CD1c-positive myeloid dendritic cell (primary cell): ENCODE measurements at regions not wholly inside any gene's neighbourhood (a gene's known extent, or its start where the extent isn't known, plus 50 kb on each side); places are given as distances from the start of the nearest gene placed in this dataset.
"Not testable (repeated sequence)": the region's sequence is repeated elsewhere in the genome, so short reads cannot be mapped to it uniquely, and the experiment has no call there.

Experiments
- DNase-seq: peaks from one replicate; pipeline ENCODE4 v3.0.0-alpha.2; 2016; ENCODE audit errors: extremely low spot score

DNA sequence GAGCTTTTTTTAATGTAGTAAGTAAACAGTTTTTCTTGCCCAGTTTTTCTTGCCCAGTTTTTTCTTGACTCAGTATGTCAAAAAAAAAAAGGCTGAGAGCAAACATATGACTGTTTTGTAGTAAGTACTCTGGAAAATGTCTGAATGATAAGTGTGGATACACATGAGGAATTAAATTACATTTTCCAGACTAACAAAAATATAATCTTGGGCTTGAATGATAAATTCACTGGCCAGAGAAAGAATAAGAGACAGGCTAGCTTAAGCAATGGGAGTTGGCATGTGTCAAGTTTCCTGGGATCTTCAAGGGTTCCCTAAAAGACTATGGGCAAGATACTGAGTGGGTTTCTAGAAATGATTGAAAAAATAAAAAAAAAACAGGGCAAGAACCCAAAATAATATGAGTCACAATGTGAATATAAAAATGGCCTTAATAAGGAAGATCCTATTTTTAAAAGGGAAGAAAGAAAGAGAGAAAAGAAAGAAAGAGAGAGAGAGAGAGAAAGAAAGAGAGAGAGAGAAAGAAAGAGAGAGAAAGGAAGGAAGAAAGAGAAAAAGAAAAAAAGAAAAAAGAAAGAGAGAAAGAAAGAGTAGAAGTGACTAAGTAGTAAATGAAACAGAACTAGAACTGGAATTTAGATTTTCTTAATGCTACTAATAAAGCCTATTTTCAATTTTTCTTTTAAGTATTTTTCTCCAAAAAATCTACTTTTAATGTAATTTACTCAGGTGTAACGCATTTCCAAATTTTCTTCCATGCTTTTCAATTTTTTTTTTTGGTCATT lies 60.2 kb downstream of the TFPI2 start:
- DNase-seq: no peak

DNA sequence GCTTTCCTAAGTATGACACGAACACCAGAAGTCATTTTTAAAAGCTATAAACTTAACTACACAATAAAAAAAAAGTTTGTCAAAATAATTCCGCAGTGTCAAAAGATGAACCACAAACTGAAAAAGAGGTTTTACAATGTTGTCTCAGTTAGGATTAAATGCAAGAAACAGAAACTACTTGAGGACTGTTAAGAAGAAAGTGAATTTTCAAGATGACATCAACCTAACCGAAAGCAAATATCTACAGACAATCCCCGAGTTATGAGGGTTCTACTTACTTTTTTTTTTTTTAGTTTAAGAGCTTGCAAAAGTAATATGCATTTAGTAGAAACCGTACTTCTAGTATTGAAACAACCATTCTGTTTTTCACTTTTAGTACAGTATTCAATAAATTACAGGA lies 62.3 kb downstream of the TFPI2 start:
- no peak for DNase-seq

DNA sequence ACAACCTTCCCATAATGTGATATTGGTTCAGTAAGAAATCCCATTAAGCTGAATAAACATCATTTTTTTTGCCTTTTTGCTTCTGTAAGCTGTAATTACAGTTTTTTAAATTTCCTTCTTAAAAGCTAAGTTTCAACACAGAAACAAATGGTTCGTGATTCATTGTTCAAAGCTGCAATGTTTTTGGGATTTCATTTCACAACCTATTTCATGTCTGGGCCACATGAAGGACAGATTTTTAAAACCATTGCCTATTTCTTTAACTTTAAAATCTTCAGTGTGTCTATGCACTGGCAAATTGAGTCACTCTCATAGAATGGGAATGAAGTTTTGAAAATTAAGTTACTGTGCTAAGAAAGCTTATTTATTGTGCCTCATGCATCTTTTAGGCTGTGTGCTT lies 66.9 kb downstream of the TFPI2 start:
- DNase-seq: no peak

DNA sequence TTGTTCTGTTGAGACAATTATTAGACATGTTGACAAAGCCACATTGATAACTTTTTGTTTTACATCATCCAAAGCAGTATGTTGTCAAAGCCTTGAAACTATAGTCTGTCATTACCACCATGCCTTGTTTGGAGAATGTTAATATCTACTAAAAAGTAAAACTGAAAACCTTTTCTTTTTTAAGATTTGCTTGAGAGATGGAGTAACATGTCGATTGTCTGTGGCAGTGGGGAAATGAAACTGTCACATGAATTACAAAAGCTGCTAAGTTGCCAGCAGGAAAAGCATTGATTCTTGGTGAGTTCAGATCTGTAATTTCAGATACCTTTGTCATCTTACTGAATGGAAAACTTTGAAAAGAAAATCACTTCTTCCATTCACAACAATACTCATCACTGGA lies 69.1 kb downstream of the TFPI2 start:
- DNase-seq: no peak

DNA sequence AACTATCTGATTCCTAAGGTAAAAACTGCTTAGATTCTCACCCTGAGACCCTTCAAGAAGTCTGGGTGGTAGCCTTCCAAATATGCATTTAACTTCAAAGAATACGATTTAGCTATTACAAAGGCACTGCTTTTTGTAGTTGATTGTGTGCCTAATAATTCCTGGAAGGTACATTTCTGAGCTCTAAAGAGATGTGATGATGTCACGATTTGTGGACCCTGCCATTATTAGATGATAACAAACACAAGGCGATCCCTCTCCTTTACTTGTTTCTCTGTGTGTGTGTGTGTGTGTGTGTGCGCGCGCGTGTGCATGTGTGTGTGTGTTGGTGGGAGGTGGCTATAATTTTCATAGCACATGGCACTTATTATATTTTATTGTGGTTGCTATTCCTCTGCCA lies 70.9 kb downstream of the TFPI2 start:
- DNase-seq: no peak

DNA sequence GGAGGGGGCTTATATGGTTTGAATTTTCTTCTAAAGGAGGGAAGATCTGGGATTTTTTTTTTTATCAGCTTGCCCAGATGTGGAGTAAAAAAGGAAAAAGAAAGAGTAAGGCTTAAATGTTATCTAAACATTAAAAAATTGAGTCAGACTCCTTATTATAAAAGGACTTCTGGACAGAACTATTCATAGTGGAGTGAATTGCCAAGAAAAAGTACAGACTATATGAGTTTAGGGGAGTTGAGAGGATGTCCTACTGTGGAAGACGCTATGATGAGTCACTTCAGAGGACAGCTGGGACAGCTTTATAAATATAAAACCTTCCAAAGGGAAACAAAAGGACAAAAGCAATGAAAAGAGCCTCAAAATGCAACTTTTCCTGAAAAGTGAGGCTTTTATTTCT lies 73.0 kb downstream of the TFPI2 start:
- no peak for DNase-seq

DNA sequence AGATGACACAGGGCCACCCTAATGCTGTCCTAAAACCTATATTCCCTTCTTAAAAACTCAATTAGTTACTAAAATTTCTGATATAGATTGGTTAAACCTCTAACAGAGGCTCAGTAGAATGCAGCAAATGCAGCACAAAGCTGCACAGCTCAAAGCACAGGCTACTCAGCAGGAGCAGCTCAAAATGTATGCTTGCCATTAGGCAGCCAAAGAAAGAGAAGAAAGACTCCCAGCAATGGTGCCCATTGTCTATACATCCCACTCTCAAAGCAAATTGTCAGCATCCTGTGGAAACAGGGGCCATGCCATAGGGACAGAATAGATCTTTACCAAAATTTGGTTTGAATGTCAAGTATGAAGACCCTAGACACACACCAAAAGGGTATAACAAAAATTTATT lies 73.5 kb downstream of the TFPI2 start:
- DNase-seq: no peak

DNA sequence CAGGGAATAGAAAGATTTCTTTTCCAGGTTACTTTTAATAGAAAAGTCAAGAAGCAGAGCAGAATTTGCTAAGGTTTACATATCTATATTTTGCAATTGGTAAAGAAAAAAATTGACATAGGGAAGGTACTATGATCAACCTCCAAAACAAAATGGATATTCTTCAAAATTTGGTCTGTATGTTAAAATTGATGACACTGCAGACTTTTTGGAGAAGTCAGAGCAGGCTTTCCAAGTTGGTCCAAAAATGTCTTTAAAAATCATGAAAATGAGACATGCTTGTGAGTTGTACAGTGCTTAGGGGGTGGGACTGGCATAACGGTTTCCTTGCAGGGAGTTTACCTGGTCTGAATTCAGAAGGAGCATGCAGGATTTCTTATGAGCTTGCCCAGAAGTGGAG lies 77.0 kb downstream of the TFPI2 start:
- DNase-seq: no peak

DNA sequence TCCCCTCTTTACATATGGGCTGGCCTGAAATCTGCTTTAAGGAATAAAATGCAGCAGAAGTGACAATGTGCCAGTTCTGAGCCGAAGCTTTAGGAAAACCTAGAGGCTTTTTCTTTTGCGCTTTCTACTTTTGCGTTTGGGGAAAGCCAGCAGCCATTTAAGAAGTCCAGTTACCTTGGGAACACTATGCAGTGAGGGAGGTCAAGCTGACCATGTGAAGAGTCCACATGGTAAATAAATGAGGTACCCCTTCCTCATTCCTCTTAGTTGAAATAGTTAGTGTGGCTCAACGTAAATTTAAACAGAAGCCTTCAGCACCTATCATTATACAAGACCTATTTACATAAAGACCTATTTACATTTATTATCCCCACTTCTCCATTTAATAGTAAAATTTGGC lies 78.5 kb downstream of the TFPI2 start:
- DNase-seq: no peak

DNA sequence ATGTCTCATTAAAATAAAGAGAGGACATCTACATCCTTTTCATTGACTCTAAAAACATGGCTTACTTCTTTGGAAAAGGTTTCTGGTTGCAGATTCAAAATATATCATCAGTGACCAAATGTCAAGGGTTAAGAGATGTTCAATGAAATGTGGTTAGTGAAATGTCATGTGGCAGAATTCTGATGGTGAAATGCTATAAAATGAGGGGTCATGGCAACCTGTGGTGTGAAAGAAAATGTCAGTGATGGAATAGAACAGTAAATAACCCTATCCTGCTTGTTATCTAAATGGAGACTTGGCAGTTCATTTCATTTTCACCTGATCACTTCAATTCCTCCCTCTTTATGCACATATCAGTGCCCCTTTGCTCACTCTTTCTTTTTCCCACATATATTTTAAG lies 79.4 kb downstream of the TFPI2 start:
- DNase-seq: no peak

DNA sequence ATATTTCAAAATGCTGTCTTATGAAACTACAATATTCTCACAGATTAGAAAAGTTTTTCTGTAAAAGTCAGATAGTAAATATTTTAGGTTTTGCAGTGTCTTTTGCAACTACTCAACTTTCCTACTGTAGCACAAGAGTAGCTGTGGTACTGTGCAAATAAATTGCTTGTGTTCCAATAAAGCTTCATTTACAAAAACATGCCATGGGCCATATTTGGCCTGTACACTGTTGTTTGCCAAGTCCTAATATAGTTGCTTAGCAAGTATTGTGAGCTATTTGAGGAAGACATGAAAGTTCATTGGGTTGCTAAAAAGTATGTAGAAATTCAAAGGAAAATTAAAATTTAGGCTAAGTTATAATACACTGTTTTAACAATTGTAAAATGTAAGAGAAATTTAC lies 80.0 kb downstream of the TFPI2 start:
- no peak for DNase-seq

DNA sequence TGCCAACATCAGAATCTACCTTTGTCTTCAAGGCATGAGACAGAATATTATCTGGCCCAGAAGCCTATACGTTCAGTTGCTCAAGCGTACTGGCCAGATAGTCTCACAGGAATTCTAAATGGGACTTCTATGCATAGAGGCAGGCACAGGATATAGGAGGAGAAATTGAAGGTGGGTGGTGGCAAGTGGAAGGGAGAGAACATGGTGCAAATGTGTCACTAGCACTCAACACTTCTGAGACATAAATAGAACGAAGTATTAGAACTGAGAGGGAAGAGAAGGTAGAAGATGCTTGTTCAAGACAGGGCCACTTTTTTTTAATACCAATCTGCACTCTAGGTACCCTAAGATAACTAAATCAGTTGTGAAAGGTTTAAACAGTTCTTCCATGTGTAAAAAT lies 85.8 kb downstream of the TFPI2 start:
- no peak for DNase-seq

DNA sequence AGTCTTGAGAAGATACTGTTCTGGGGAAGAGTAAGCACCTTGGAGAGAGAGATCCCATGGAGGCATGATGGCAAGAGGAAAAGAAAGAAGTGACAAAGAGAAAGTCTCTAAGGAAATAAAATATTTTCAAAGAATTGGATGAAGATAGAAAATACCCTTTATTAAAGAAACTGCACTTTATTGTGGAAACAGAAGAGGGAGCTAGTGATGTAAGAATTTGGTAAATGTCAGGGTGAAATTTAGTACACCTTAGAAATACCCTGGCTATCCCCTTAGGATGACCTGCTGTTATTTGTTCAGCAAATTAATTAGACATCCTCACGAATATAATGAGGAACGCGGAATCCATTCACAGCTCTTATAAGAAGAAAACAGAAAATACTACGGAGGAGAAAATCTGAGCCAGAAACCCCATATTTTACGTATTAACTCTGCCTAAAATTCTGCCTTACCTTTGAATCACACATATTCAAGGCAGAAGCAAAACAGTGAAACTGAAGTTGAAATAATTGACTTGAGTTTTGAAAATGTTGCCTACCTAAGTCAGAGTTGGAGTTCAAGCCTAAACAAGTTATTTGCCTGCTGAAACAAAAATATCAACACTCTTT lies 90.7 kb downstream of the TFPI2 start:
- DNase-seq: no peak

DNA sequence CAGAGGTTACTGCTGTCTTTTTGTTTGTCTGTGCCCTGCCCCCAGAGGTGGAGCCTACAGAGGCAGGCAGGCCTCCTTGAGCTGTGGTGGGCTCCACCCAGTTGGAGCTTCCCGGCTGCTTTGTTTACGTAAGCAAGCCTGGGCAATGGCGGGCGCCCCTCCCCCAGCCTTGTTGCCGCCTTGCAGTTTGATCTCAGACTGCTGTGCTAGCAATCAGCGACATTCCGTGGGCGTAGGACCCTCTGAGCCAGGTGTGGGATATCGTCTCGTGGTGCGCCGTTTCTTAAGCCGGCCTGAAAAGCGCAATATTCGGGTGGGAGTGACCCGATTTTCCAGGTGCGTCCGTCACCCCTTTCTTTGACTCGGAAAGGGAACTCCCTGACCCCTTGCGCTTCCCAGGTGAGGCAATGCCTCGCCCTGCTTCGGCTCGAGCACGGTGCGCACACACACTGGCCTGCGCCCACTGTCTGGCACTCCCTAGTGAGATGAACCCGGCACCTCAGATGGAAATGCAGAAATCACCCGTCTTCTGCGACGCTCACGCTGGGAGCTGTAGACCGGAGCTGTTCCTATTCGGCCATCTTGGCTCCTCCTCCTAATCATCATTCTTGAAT lies 97.4 kb downstream of the TFPI2 start:
- not testable (repeated sequence) for DNase-seq

DNA sequence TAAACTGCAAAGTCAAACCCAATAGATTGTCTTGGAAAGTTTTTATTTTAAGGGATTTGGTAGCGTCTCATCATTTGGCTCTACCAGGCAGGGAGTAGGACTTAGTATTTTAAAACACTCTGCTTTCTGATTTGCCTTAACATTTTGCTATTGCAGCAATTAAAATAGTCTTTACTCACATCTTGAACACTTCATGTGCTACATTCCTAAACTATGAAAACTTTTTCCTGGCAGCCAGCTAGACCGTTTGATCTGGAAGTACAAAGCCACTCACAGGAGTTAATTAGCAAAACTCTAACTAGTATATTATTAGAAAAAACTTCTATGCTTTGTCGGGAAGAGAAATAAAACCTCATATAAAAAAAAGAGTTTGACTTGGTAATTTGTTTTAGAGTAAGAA lies 111.4 kb downstream of the TFPI2 start:
- no peak for DNase-seq

DNA sequence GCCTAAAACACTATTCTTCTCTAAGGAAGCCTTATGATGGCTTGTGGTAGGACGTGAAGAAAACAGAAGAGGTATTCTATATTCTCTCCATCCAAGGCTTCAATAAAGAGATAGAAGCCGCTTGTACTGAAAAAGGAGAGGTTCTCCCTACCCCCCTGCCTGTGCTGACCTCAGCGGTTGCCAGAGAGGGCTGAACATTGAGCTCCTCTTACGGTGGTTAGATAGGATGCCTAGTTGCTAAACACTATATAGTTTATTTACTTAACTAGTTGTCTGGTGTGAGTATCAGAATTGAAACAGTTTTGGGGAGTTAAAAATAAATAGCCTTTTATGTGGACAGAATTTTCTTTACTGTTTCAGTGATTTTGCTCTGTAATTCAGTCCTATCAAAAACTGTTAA lies 112.2 kb downstream of the TFPI2 start:
- DNase-seq: no peak

DNA sequence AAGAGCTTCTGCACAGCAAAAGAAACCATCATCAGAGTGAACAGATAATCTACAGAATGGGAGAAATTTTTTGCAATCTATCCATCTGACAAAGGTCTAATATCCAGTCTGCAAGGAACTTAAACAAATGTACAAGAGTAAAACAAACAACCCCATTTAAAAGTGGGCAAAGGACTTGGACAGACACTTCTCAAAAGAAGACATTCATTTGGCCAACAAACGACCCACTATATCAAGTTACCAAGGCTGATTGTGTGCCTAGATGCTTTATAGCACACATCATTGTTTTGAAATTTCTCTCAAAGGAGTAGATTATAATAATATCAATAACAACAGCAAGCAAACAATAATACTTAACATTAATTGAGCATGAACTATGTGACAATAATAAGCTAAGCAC lies 117.1 kb downstream of the TFPI2 start:
- DNase-seq: no peak

DNA sequence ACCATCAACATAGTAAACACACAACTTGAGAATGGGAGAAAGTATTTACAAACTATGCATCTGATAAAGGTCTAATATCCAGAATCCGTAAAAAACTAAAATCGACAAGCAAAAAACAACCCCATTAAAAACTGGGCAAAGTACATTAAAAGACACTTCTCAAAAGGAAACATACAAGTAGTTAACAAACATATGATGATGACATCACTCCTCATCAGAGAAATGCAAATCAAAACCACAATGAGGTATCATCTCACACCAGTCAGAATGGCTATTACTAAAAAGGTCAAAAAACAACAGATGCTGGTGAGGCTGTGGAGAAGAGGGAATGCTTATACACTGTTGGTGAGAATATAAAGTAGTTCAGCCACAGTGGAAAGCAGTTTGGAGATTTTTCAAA lies 125.1 kb downstream of the TFPI2 start:
- no peak for DNase-seq

DNA sequence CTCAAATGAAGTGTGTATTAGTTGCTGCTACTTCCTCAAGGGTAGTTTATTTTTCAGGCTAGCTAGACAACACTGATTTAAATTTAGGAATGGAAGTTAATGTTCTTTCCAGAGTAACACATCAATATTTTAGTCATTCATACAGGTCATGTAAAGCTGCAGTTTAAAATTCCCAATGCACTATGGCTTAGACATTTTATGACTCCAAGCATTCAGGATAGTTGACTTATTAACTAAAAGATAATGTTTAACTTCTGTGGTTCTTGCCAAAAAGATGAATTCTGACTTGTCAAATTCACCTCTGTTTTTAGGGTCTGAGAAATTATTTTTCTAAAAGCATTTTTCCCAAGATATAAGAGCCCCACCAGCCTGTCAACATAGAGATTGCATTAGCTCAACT lies 131.9 kb downstream of the TFPI2 start:
- no peak for DNase-seq

DNA sequence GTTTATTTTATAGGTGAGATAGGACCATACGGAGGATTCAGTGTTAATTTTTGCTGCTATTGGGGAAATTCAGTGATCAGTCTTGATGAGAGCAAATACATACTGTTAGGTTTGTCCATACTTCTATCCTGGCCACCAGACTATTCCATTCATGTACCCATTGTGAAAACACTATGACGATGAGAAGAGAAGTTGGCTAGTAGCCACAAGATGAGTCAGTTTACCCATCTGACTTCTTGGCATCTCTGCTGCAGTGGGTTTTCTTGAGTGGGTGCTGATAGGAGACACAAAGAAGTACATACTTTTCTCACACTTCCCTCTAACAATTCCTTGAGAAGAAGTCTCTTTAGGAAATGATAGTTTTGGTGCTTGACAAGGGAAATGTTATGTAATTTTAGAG lies 133.1 kb downstream of the TFPI2 start:
- DNase-seq: no peak

DNA sequence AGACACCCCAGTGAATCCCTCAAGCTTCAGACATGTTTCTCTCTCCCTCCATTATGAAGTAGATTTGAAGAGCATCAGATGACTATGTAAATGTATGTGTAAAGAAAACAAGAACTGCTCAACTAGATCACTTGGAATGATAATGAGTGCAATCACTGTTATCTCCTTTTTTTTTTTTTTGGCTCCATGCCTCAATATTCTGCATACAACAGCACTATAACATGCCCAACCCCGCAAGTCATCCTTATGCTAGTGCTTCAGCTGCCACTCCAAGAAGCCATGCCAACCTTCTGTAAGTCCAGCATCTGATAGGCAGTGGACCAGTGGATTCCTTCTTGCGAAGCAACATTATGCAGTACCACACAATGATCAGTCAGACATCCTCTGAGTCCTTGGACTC lies 133.7 kb downstream of the TFPI2 start:
- no peak for DNase-seq

DNA sequence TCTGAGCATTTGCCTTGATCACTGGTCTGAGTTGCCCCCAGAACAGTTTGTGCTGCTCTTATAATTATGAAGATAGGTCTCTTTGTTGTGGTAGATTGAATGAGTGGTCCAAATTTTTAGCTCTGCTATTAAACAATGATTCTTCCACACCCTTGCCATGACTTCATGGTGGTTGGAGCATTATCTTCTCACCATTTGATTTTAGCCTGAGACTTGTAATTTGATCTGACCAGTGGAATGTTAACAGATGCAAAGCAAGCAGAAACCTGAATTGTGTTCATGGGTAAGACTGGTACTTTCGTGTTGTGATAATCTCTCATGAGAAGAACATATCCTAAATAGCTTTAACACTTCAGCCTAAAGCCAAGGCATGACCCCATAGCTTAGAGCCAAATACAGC lies 139.1 kb downstream of the TFPI2 start:
- no peak for DNase-seq

DNA sequence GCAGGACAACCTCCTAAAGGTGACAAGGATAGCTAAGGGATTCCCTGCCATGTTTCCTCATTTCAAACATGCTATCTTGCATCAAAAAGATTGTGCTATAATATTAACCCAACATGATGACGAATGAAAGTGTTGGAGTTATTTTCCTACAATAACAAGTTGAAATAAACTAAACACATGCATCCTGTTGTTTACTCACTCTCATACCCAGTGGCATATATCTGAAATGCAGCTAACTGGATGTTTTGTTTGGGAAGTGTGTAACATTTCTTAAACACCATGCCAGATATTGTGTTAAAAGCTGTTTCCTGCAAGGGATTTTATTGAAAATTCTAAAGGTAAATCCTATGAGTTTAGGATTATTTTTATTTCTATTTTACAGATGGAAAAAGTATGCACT lies 139.6 kb downstream of the TFPI2 start:
- no peak for DNase-seq

DNA sequence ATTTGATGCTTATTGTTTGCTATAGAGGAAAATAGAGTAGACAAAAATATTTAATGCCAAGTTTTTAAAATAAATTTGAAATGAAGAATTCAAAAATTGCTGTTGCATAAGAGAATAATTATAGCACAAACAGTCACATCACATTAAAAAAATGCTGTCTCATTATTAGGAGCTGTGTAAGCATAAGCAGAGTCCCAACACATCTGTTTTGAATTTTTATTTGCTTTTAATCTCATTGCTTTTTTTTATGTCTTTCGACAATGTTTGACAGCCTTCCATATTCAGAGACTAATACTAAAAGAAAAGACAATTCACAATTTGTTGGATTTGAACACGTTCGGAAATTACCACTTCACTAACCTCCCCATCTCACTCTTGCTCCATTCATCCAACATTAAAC lies 143.5 kb downstream of the TFPI2 start:
- no peak for DNase-seq
